NCI-H1105 treated with DMSO at 0.1 percent for 48 hours (cell line): ENCODE measurements at regions not wholly inside any gene's neighbourhood (a gene's known extent, or its start where the extent isn't known, plus 50 kb on each side); places are given as distances from the start of the nearest gene placed in this dataset.
"Not testable (repeated sequence)": the region's sequence is repeated elsewhere in the genome, so short reads cannot be mapped to it uniquely, and the experiment has no call there.

ENCODE experiments used
- DNase-seq: peaks from one replicate; lab custom pipeline; 2025; lab: John Stamatoyannopoulos, UW

DNA sequence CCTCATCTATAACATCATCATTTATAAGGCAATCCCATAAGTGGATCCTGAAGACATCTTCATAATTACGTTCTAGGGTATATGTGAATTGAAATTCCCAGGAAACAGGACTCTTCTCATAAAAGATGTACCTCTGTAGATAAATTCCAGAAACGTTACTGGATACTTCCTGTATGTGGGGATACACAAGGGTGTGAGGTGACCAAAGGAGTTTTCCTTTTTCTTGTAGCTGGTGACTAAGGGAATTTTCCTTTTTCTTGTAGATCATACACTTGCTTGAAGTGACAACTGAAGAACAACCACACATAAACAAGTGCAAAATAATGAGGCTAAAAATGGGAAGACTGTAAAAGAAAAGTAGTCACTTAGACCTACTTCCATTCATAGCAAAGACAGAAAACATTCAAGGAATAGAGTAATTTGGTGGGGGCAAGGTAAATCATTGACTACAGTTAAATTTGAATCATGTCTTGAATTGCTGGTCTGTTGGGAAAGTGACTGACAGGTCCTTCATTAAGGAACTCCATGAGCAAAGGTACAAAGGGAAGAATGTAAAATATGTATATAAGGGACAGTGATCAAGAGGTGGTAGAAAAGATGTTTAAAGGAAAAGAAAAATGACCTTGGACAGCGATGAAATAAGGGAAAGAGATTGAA lies 53.2 kb upstream of the UBE2E3 start:
- no peak for DNase-seq

DNA sequence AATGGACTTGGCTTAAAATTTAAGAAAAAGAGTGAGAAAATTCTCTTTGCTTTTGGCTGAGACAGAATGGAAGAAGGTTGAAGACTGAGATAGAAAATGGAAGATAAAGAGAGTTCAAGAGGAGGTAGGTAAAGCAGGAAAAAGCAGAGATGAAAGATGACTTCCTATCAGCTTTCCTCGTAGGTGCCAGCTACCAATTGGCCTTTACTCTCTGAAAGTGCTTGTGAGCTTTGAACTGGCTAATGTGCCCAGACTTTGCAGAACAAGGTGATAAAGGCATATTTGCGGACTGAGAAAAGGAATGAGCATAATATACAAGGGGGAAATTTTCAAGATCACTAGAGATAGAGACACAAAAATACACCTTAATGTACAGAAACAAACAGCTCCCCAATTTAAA lies 54.7 kb upstream of the UBE2E3 start:
- no peak for DNase-seq

GRCh38 chr2:180924063-180924462 lies 56.3 kb upstream of the UBE2E3 start:
- no peak for DNase-seq

DNA sequence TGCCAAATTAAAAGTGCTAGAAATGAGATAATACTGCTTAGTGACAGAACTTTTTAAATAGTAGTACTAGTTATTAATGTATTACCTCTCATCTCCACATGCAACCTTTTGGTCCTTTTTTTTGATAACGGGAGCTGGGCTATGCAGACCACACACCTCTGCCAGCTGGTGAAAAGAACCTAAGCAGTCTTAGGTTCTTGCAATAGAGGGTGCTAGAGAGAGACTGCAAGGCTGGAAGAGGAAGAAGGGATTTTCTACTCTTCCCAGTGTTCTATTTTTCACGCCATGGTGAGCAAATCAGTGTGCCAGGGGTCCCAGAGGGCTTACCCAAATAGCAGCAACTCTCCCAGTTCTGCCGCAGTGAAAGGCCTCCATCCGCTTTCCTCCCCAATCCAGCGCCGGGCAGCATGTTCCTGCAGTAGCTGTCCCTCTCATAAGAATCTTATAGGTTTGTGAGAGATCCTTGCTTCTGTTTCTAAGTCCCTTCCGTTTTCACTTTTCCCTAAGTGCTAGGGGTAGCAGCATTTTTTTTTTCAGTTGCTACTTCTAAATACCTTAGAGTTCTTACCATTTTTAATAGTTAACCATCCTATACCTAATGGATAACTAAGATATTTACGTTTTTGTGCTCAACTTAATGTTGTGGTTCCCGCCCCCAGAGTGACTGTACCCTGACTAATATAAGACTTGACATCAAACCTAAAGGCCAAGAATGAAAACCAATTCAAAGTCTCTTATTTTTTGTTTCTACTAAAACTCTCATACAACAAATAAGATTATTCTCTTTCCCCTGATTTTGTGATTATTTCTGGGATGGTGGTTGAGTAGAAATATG lies 69.4 kb upstream of the UBE2E3 start:
- no peak for DNase-seq

DNA sequence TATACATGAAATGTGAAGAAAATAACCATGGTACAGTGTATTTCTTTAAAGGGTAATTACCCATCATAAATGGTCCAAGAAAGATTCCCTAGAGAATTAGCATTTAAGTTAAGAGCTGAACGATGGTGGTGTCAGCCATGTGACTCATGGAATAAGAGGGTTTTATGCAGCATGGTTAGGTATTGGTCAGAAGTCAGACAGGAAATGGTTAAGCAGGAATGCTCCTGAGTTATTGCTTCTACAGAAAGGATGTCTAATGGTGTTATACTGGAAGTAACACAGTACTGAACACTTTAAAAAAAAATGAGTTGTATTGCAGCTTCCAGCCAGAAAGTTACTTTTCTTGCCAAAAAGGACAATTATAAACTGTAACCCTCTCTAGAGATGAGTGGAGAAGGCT lies 72.7 kb upstream of the UBE2E3 start:
- DNase-seq: no peak

- DNase-seq: no peak
These were observed 74.9 kb upstream of the UBE2E3 start for GRCh38 chr2:180905461-180905860.

DNA sequence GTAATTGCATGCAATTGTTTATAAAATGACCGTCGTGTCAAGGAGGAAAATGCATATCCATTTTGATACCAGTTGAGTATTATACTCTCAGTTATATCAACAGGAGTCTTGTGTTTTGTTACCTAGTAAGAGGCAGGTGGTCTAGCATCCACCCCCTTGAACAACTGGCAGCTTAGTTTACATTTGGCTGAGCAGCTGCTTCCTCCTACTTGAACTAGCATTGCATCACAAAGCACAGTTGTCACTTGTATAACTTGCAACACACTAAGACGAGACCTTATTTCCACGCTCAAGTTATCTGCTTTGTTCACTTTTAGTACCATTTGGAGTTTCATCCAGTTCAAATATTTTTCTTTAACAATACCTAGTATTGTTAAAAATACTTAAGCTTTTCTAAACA lies 75.4 kb upstream of the UBE2E3 start:
- DNase-seq: peak; percentile 22

- DNase-seq: no peak
These were observed 79.1 kb upstream of the UBE2E3 start for GRCh38 chr2:180901331-180901730.

- DNase-seq: no peak
These were observed 86.7 kb upstream of the UBE2E3 start for GRCh38 chr2:180893752-180894151.

GRCh38 chr2:180892091-180892490 lies 88.3 kb upstream of the UBE2E3 start:
- no peak for DNase-seq

DNA sequence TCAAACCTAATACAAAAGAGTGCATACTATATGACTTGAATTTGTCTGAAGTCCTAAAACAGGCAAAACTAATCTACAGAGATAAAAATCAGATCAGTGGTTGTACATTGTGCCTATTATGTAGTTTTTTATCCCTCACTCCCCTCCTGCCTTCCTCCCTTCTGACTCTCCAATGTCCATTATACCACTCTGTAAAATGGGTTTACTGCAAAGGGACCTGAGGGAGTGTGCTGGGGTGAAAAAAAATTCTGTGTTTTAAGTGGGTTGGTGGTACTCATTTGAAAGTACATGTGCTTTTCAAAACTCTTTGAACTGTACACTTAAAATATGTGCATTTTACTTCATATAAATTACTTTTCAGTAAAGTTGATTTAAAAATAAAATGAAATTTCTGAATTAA lies 89.0 kb upstream of the UBE2E3 start:
- no peak for DNase-seq

- no peak for DNase-seq
These were observed 89.6 kb upstream of the UBE2E3 start for GRCh38 chr2:180890781-180891180.

- no peak for DNase-seq
These were observed 97.4 kb upstream of the UBE2E3 start for GRCh38 chr2:180882959-180883358.

DNA sequence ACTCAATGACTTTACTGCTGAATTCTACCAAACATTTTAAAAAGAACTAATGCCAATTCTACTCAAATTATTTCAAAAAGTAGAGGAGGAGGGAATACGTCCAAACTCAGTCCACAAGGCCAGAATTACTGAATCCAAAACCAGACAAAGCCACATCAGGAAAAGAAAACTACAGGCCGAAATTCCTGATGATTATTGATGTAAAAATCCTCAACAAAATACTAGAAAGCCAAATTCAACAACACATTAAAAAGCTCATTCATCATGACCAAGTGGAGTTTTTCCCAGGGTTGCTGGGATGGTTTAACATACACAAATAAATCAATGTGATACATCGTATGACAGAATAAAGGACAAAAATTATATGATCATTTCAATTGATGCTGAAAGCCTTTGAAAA lies 103.9 kb upstream of the UBE2E3 start:
- DNase-seq: no peak

GRCh38 chr2:180873219-180873618 lies 107.2 kb upstream of the UBE2E3 start:
- no peak for DNase-seq

- not testable (repeated sequence) for DNase-seq
These were observed 107.6 kb upstream of the UBE2E3 start for GRCh38 chr2:180872781-180873180.

DNA sequence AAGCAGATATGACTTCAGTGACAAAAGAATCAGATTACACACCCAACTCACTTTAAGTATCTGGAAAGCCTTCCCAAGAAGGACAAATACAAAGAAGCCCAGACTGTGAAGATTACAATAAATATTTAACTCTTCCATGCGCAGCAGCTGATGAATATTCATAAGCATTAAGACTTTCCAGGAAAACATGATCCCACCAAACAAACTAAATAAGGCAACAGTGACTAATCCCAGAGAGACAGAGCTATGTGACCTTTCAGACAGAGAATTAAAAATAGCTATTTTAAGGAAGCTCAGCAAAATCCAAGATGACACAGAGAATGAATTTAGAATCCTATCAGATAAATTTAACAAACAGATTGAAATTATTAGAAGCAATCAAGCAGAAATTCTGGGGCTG lies 108.2 kb upstream of the UBE2E3 start:
- DNase-seq: no peak

- DNase-seq: no peak
These were observed 108.8 kb upstream of the UBE2E3 start for GRCh38 chr2:180871649-180872048.

DNA sequence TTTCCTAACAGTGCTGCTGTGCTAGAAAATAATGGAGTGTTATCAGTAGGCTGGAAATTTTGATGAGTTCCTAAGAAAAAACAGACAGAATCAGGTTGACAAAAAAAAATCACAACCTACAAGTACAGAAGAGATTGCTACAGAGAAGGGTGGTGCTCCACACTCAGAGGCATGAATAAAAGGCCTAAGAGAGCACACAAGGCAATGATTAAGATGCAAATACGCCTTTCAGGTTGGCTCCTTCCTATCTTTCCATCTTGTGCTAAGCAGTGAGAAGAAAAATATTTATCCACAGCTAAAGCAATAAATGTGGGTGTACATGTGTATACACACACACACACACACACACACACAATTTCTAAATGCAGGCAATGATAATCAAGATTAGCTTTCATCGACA lies 130.6 kb upstream of the UBE2E3 start:
- no peak for DNase-seq

DNA sequence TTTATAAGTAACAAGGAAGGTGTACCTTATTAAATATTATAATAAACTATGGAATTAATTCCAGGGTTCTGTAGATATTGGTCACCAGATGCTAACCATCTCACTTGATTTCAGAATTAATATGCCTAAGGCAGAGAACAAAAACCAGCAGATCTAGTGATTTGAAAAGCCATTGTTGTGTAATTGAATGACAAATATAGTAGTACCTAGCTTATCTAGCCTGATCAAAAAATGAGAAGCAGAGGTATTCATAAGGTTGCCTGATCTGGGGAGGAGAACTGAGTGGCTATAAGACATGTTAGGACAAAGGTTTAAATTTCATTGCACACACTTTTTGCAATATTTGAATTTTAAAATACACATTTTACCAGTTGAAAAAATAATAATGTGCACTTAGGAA lies 132.0 kb upstream of the UBE2E3 start:
- no peak for DNase-seq

DNA sequence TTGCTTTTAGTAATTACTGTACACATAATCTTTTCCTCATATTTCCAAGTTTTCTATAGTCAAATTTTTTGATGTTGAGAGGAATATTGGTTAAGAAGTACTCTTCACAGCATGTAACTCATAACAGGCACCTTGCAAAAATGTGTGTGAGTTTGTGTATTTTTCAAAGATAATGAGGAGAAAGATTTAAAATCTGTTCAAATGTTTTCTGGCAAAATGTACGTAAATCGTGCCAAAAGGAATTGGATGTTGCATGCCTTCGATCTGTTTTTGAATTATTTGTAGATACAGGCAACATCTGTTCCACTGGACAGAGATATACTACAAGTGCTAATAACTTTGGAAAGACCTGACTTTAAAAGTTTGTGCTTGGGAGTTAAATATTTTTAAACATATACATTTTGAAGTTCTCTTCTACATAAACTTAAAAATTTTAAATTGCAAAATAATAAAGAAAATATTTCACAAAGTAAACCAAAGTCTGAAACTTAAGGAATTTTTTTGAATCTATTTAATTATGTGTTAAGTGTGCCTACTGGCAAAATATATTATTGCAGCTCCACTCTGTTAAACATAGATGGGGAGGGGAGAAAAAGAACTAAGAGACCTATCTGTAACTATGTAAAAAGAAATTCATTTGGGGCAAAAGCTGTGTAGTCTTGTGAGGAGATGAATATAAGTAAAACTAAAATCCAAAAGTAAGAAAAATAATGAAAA lies 133.5 kb upstream of the UBE2E3 start:
- no peak for DNase-seq

DNA sequence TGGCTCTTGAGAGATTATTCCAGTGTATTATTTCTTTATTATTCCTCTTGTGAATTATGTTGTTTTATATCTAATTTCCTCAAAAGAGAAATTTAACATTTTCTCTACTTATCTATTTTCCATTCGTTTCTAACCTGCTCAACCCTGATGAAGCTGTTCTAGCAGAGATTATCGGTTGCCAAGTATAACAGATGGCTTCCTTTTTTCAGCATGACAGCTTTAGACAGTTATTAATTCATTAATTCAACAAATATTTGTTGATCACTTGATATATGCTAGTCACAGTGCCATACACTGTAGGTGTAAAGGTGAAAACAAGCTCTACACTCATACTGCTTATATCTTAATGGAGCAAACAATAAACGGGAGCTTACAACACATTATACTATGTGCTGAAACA lies 137.9 kb upstream of the UBE2E3 start:
- no peak for DNase-seq

- no peak for DNase-seq
These were observed 139.8 kb upstream of the UBE2E3 start for GRCh38 chr2:180840641-180841040.
